Kidney epithelial cell (primary cell): ENCODE measurements at regions not wholly inside any gene's neighbourhood (a gene's known extent, or its start where the extent isn't known, plus 50 kb on each side); places are given as distances from the start of the nearest gene placed in this dataset.

Source experiments
- DNase-seq: peaks from one replicate; pipeline ENCODE4 v3.0.0-alpha.2; 2010; ENCODE audit warnings: low read depth
- H3K27me3 ChIP-seq: 2 replicates; pipeline ENCODE4 v1.6.0; 2011; ENCODE audit warnings: low read length; ENCODE audit not compliant: control insufficient read depth, insufficient read depth
- H3K36me3 ChIP-seq: 2 replicates; pipeline ENCODE4 v1.5.1; 2011; ENCODE audit warnings: low read length; ENCODE audit not compliant: control insufficient read depth, insufficient read depth
- H3K4me3 ChIP-seq: 2 replicates; pipeline ENCODE4 v1.5.1; 2011; ENCODE audit warnings: low read depth, mild to moderate bottlenecking, control low read depth, low read length
- TF ChIP-seq, protein P1 (sequence below): IDR thresholded peaks from 2 replicates; pipeline ENCODE4 v1.5.1; 2011; ENCODE audit warnings: mild to moderate bottlenecking, moderate library complexity, low read length, control low read depth, inconsistent platforms; ENCODE audit not compliant: insufficient read depth, poor library complexity, severe bottlenecking

DNA sequence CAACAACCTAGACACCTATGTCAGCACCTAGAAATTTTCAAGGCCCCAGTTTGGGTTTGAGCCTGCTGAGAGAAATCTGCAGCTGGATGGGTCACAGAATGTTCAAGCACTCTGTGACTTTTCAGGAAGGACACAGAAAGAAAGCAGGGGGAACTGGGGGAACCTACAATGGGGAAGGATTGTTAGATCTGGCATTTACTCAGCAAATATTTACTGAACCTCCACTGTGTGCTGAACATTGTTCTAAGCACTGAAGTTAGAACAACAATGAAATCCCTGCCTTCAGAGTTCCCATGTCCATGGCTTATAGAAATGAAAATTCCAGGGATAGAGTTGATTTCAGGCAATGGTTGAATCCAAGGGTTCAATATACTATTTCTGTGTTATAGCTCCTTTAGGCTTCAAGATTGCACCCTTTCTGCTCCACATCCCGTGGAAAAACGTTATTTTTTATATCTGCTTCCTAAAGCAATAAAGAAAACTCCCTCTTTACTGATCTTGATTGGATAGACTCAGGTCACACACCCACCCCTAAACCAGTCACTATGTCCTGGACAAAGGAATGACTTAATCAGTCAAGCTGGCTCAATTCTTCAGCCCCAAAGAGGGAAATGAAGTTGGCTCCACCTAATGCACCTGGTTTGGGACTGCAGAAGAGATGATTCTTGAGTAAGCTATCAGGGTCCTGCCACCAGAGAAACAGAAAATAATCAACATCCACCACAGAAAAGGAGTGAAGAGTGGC lies 95.1 kb downstream of the OR5AK2 start:
- DNase-seq, result no peak

DNA sequence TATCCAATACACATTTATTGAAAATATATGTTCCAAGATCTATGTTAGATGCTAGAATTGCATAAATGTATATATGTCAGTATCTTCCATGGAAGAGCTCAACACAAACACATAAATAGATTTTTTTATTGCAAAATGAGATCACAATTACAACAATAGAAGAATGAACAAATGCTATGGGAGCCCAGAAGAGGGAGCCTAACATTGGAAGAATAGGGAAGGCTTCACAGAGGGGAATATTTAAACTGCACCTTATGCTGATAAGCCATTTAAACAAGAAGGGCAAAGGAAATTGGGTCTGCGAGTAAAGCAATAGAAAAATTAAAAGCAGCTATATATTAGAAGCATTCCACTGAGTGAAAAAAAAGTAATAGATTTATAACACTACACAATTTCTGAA lies 96.1 kb upstream of the LRRC55 start:
- Histone ChIP-seq H3K4me3 (no peak overlapping the region), H3K27me3 (no peaks in the 10 kb centered on the region), H3K36me3 (no peaks in the 10 kb centered on the region)
- TF ChIP-seq, protein P1, sequence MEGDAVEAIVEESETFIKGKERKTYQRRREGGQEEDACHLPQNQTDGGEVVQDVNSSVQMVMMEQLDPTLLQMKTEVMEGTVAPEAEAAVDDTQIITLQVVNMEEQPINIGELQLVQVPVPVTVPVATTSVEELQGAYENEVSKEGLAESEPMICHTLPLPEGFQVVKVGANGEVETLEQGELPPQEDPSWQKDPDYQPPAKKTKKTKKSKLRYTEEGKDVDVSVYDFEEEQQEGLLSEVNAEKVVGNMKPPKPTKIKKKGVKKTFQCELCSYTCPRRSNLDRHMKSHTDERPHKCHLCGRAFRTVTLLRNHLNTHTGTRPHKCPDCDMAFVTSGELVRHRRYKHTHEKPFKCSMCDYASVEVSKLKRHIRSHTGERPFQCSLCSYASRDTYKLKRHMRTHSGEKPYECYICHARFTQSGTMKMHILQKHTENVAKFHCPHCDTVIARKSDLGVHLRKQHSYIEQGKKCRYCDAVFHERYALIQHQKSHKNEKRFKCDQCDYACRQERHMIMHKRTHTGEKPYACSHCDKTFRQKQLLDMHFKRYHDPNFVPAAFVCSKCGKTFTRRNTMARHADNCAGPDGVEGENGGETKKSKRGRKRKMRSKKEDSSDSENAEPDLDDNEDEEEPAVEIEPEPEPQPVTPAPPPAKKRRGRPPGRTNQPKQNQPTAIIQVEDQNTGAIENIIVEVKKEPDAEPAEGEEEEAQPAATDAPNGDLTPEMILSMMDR, result no peak
- no peak for DNase-seq

More for the DNA sequence above, 95.1 kb downstream of the OR5AK2 start:
- Histone ChIP-seq H3K27me3 (no peaks in the 10 kb centered on the region), H3K36me3 (no peaks in the 10 kb centered on the region), H3K4me3 (no peak overlapping the region)
- TF ChIP-seq, protein P1, result no peak

DNA sequence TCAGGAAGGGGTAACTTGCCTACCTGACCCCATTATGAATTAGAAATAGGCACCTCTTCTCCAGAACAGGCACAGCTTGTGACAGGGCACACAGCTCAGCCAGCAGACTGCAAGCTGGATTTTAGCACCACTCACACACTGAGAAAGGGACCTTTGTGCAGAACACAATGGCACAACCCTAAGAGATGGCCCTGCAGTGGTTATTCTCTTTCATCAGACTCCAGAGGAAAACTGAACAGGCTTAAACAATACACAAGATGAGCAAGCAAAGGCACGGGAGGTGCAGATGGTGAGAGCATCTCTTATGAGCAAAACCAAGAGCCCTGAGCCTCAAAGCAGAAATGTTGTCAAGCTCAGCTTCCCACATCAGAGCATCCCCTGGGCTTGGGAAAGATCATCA lies 93.8 kb upstream of the LRRC55 start:
- H3K36me3 ChIP-seq, result no peaks in the 10 kb centered on the region
- TF ChIP-seq, protein P1, result no peak
- no peak overlapping the region for H3K4me3 ChIP-seq
- H3K27me3 ChIP-seq, result no peaks in the 10 kb centered on the region
- no peak for DNase-seq

DNA sequence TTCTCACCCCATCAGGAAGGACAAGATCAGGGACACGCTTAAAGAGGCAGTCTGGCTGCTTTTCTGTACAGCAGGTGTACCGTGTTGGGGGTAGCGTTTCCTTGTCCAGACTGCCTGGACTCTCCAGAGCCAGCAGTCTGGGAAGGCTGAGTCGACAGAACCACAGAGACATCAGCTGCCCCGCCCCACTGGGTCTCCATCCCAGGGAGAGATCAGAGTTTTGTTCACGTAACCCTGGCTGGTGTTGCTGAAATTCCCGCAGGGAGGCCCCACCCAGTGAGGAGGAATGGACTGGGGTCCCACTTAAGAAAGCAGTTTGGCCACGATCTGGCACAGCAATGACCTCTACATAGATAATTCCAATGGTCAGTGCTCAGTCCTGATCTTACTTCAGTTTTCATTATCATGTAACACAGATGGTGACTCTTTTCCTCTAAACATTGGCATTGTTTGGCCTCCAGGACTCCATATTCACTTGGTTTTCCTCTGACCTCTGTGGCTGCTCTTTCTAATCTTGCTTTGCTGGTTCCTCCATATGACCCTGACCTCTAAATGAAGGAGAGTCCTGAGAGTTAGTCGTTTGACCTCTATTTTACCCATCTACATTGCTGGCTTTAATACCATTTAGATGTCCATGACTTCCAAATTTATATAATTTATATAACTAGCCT lies 89.6 kb upstream of the LRRC55 start:
- H3K27me3 ChIP-seq, result no peaks in the 10 kb centered on the region
- H3K4me3 ChIP-seq, result no peak overlapping the region
- no peak for DNase-seq
- TF ChIP-seq, protein P1, result no peak
- no peaks in the 10 kb centered on the region for H3K36me3 ChIP-seq

DNA sequence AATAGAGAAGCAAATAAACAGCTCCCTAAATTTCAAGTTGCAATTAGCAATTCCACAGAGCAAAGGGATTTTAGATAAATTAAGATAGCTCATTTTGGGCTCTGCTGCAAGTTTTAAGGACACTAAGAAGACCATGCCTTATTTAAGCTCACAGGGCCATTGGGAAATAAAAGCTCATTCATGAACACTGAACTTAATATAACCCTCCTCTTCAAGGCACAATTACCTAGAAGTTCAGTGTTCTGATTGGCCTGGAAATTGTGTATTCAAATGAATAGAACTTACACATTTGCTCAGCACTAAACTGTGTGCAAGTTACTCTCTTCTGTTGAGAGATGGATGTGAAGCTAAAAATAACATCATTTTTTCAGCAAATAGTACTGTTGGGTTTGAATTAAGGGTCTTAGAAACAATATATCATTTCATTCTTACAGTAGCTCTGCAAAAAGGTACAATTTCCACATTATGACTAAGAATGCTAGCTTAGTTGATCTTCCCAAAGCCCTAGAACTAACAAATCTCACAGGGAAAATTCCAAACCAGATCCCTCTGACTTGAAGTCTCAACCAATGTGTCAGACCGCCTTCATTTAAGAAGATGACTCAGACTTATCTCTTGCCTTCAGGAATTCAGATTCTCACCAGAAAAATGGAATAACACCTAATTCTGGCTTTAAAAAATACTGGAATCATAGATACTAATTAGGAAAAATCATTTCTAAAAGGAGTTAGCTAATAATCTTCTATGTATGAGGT lies 87.4 kb upstream of the LRRC55 start:
- no peaks in the 10 kb centered on the region for H3K36me3 ChIP-seq
- H3K4me3 ChIP-seq, result no peak overlapping the region
- DNase-seq, result no peak
- no peaks in the 10 kb centered on the region for H3K27me3 ChIP-seq
- TF ChIP-seq, protein P1, result no peak
